ENCODE measurements at regions not wholly inside any gene's neighbourhood (a gene's known extent, or its start where the extent isn't known, plus 50 kb on each side); places are given as distances from the start of the nearest gene placed in this dataset.
"Not testable (repeated sequence)": the region's sequence is repeated elsewhere in the genome, so short reads cannot be mapped to it uniquely, and the experiment has no call there.

DNA sequence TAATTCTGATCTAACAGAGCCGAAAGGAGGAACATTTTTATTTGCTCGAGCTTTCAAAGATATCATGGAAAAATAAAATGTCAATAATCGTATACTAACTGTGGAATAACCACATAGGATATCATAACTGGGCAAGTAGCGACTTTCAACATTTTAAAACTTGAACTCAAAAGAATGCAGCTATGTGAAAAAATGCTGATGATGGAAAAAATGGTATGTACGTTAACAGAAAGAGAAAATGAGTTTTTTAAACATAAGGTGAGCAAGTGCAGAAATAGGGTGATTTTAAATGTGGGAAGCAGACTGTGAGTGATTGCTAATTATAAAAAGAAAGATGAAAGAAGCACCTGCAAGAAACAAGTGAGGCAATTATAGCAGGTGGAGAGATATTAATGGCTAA is 238.3 kb upstream of the HSF2 start:
- DNase-seq (ENCODE audit: low spot score): no peak

DNA sequence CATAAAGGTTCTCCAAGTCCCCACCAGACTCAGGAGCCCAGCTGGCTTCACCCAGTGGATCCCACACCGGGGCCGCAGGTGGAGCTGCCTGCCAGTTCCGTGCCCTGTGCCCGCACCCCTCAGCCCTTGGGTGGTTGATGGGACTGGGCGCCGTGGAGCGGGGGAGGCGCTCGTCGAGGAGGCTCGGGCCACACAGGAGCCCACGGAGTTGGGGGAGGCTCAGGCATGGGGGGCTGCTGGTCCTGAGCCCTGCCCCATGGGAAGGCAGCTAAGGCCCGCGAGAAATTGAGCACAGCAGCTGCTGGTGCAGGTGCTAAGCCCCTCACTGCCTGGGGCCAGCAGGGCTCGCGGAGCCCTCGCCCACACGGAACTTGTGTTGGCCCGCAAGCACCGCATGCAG is 234.4 kb upstream of the HSF2 start:
- DNase-seq (ENCODE audit: low spot score): no peak

DNA sequence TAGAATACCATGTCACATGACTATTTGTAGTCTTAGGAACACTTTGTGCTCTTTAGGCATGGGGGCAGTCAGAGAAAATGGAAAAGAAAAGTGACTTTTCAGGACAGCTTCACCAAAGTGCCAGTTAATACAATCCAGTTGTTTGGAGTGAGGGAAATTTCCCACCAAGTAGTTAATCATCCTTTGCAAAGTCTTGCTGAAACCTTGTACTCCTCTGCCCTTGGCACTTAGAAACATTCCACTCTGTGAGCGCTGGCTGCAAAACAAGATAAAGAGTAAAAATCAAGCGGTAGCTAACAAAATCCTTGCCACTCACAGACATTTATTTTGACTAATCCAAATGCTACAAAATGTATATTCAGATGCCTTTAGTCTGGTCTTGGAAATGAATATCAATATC is 229.2 kb upstream of the HSF2 start:
- no peak for DNase-seq (ENCODE audit: low spot score)

DNA sequence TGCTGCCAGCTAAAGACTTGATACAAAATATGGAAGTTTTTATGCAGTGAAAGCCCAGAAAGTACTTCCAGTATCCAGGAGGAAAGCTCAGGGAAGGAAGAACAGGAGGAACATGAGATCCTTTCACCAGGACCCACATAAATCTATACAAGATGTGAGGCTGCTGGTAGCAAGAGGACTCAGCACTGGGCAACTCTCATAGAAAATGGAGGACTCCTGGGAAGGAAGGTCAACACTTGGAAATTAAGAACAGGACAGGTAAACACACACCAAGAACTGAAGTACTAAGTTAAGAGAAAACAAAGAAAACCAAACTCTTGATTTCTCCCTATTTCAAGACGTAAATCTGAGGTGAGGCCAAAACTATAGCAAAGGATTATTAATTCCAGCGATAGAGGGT is 220.5 kb upstream of the HSF2 start:
- DNase-seq (ENCODE audit: low spot score): no peak

DNA sequence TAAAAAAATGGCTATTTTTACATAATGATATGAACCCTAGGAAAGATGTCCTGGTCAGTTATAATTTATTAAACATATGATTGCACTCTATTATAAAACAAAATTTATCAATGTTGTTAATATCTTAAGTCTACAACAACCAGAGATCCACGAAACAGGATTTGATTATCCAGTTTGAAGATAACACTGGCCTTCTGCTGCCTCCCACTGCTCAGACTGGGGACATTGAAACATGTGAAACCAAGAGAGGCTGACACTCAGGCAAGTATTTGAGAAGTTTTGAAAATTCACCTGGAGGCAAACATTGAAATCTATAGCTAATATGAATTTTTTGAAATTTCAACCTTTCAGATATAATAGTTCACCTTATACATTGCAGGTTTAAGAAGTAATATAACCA is 219.3 kb upstream of the HSF2 start:
- DNase-seq (ENCODE audit: low spot score): no peak

DNA sequence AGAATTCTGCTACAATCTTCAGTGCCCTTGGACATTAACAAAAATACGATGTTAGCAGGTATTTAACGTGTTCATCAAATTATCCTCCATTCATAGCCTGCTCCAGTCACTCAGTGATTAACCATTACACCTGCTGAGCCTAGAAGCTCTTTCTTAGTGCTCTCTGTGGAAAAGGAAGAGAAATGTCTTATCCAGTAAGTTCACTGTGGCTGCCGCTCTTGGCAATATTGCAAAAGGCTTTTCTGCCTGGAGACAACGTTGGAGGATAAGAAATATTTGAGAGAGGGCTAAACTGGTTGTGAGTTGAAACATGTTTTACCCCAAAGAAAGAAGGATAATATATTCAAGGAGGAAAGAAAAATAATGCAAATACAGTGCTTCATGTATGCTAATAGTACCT is 217.4 kb upstream of the HSF2 start:
- no peak for DNase-seq (ENCODE audit: low spot score)

DNA sequence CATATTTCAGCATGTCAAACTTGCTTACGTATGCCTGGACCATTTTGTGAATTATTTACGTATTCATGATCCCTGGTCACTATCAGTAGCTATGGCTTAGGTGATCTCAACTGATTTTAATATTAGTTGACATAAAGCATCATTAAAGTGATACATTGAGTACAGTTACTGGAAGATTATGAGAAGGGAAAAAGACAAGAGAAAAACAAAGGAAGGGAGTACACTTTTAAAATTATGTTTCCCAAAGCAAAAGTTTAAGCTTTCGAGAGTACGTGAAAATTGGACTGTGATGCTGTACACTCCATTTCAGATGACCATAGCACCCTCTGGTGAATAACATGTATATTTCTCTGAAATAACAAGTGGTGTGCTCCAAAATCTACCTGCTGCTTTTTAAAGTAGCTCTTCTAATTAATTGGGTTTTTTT is 215.0 kb upstream of the HSF2 start:
- DNase-seq (ENCODE audit: low spot score): peak; percentile 39

DNA sequence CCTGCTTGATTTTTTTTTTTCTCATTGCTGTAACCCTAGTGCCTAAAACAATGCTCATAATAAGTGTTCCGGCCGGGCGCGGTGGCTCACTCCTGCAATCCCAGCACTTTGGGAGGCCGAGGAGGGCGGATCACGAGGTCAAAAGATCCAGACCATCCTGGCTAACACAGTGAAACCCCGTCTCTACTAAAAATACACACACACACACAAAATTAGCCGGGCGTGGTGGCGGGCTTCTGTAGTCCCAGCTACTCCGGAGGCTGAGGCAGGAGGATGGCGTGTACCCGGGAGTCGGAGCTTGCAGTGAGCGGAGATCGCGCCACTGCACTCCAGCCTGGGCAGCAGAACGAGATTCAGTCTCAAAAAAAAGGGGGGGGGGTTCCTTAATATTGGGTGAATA is 214.0 kb upstream of the HSF2 start:
- not testable (repeated sequence) for DNase-seq (ENCODE audit: low spot score)

DNA sequence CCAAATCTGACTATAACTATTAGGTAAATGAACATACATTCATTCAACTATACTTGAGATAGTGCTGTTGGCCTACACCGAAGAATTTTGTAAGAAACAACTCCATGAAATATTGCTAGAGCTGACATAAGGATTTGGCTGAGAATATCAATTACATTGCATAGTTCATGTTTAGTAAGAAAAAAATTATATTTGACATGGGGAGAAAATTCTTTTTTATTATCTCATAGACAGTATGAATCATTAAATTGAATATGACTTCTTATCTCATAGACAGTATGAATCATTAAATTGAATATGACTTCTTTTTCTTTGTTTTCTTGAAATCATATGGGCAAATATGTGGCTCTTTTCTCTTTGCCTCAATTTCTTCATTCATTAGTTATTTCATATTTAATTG is 212.3 kb upstream of the HSF2 start:
- DNase-seq (ENCODE audit: low spot score): no peak

DNA sequence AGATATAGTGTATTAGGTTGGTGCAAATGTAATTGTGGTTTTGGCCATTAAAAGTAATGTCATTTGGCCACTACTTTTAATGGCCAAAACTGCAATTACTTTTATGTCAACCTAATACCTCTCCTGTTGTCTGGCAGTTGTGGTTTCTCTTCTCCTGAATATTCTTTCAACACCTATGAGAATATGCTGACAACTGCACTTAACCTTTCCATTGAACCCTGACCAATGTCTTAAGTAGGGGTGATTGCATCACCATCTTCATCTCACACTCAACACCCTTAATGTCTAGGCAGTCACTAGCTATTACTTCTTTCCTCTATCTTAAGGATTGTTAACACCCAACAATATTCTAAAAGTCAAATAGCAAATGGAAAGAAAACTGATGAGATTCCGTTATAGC is 200.5 kb upstream of the HSF2 start:
- DNase-seq (ENCODE audit: low spot score): no peak

DNA sequence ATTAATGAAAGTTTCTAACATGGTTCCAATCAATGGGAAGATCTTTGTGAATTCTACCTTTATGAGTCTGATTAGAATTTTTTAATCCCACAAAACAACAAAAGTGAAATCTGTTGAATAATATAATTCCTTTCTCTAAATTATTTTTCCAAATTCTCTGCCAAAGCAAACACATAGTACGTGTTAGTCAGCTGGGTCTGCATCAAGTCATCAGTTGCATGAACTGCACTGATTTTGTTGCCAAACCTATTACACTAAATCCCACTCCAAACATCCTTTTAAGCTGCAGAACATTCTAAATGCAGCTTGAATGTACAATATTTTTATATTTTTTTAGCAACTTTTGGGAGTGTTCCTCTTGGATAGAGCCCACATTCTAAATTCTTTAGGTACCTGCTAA is 199.0 kb upstream of the HSF2 start:
- DNase-seq (ENCODE audit: low spot score): no peak

DNA sequence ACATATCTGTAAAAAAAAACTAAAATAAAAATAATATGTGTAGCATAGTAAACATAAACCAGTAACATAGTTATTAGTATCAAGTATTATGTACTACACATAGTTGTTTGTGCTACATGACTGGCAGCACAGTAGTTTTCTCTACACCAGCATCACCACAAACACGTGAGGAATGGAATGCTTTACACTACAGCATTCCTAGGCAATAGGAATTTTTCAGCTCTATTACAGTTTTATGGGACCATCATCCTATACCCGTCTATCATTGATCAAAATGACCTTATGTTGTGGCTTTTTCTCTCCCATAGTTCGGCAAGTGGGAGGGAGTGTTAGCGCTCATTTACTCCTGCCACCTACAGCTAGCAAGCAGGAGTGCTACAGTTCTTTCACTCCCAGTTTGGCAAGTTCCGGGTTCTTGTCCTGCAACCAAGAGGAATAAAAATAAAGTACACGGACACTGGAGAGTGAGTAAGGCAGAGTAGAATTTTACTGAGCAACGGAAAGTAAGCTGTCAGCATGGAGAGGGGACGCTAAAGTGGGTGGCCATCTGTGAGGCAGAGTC is 196.8 kb upstream of the HSF2 start:
- DNase-seq (ENCODE audit: low spot score): no peak

DNA sequence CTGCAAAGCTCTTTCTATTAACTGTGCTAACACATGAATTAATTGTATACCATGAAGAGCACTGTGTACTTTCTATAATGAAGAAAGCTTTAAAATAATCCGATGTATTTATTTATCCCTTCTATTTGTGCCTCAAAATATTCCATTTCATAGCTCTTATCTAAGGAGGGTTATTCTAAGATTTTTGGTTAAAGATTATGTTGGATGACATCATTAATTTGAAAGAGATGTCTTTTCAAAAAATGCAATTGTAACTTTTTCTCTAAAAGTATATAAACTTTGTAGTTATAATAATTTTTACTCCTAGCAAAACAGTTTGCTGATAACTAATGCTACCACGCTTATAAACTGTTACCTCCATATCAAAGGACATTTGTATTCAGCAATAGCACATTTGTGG is 192.4 kb upstream of the HSF2 start:
- DNase-seq (ENCODE audit: low spot score): no peak

DNA sequence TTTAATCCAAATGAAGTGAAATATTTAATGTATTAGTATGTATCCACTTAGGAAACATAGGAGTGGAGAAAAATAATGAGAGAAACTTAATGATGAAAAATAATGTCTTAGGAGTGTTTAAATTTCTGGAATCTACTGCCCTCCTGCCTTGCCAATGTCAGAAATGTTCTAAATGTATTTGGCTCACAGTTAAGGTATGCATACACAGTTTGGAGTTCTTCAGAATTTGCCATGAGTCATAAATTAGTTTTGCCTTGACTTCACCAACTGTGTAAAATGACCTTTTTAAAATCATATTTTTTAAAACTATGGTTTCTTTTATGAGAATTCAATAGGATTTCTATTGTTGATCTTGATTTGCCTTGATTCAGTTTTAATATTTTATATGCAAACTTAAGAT is 191.7 kb upstream of the HSF2 start:
- no peak for DNase-seq (ENCODE audit: low spot score)

DNA sequence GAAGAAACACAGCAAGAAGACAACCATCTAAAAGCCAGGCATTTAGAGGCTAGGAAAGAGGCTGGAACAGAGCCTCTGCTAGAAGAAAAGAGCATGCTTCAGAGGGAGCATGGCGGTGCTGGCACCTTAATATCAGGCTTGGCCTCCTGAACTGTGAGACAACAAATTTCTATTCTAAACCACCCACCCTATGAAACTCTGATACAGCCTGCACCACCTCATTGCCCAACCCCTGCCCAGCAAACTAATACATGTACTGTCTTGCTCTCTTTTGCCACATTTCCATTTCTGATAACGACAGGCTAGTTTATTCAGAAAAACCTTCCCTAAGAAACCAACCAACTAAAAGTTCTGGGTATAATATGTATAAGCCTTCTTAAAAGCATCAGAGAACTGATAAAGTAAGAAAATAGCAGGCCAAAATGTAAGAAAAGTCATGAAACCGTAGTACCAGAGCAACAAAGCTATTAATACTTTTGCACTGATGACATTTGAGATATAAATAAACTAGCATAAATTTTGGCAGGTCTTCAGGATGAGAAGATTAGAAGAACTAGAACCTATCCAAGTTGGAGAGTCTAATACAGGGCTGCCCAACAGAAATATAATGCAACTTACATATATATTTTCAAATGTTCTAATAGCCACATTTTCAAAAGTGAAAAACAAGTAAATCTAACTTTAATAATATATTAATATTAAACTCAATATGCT is 184.7 kb upstream of the HSF2 start:
- no peak for DNase-seq (ENCODE audit: low spot score)

DNA sequence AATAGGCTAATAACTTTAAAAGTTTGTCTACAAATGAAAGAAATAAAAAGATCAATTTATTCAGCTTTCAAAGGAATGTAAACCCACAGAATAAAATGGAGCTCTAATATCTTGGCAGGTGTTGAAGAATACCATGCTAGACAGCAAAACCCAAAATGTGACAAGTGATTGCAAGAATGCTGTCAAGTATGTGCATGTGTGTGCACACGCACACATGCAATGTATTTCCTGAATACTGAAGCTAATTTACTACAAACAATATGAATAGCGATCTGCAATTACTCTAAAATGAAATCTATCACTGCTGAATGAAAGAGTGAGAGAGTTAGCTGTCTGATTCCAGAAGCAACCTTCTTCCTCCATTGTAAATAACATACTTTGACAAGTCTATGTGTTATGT is 179.2 kb upstream of the HSF2 start:
- DNase-seq (ENCODE audit: low spot score): no peak

DNA sequence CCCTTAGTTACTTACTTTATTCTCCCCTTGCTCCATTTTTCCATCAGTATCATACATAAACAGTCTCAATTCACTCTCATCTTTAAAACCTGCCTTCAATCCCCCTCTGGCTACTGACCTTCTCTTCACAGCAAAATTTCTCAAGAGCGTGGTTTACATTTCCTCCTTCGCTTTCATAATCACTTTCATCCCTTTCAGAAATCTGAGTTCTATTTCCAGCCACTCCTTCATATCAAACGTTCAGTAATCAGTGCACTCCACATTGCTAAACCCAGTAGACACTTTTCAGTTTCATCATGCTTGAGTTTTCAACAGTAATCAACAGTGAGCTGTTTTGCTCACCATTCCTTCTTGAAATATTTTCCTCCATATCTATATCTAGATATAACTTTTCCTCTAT is 176.7 kb upstream of the HSF2 start:
- DNase-seq (ENCODE audit: low spot score): no peak

DNA sequence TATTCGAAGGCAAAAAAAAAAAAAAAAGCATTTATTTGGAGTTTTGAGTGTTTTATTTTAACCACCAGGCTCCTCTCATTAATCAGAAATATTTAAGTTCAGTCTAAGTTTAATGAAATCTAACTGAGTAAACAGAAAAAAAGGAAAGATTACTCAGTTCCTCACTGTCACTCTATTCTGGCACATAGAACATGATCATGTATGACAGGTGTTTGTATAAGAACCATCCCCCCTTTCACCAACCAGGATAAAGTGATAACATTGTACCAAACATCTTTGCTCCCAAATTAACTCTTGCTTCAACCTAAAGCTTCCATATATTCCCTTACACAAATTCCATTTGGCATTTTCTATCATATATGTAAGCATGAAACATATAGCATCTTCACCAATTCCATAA is 176.2 kb upstream of the HSF2 start:
- no peak for DNase-seq (ENCODE audit: low spot score)

DNA sequence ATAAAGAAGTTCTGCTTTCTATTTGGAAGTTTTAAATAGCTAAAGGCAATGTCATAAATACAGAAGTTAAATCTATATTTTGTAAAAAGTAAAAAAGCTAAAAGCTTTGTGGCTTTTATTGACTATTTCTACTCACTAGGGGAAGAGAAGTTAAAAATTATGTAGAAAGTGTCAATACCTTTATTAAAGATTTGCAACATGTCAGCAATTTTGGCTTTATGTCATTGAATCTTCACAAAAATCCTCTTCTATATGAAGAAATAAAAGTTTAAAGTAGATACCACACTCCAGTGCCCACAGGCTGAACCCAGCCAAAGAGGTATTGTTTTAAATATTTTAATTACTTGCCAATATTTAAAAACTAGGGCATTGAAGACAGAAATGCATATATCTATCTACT is 160.6 kb upstream of the HSF2 start:
- DNase-seq (ENCODE audit: low spot score): no peak

DNA sequence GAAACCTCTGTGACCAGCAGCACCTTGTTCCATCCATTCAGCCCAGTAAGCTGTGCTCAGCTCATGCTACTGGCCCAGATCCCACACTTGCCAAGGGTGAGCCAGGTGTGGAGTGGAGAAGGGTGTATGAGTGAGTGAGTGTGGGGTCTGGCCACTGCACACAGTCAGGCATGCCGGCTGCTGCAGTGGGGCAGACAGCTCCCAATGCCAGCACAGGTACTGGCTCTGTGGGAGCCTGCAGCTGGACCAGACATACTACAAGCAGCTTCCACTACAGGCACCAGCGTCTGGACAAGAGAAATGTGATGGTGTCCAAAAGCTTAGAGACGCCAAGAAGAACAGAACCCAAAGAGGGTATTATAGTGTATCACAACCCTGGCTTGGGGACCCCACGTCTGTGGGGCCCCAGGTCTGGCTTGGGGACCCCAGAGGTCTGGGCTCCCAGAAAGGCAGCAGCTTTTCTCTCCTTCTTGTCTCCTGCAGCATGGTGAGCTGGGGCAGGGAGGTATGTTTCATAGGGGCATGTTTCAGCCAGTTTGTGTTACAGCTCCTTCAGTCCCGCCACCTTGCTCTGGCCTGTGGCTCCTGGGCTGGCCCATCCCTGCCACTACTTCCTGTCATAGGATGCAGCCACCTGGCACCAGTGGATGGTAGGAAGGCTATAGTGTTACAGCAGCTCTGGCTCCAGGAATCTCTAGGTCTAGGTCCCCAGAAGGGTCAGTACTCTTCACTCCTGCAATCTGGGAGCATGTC is 152.4 kb upstream of the HSF2 start:
- DNase-seq (ENCODE audit: low spot score): no peak

DNA sequence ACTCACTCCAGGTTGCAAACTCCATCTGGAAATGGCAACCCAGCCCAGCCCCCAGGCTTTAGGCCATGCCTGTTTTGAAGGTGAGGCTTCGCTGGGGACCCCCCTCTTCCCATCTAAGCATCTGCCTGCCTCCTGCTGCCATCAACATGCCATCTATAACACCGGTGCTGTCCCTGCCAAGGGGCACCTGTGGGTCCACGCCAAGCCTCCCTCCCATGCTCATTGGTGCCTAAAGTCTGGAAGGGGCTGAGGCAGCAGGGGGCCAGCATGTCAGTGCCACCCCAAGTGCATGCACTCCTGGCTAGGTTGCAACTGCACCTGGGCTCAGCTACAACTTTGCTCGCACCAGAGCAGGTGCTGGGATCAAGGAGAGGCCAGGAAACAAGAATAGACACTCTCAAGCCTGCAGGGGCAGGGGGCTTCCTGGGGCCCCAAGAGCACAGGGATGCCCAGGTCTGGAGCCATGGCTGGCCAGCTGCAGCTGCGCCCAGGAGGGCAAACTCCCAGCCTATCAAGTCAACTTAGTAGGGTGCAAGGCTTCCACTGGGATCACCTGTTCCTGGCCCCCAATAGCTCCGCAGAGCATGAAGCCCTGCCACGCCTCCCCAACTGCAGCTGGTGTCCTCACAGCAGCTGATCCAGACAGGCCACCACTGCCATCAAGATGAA is 151.3 kb upstream of the HSF2 start:
- DNase-seq (ENCODE audit: low spot score): no peak

DNA sequence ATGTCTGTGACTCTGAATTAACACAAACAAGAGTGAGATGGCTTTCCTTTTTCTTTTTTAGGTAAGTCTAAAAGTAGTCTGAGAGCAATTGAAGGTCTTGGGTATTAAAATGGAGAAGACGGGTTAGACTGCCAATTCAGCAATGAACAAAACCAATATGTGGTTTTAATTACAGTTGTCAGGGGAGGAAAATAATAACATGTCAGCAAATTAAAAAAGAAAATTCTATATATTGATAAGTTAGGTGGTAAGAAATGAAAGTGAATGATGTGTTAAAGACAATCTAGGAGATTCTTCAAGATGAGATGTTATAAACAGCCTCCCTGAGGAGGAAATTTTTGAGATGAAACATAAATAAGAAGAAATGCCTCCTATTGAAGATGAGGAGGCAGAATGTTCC is 150.6 kb upstream of the HSF2 start:
- no peak for DNase-seq (ENCODE audit: low spot score)

DNA sequence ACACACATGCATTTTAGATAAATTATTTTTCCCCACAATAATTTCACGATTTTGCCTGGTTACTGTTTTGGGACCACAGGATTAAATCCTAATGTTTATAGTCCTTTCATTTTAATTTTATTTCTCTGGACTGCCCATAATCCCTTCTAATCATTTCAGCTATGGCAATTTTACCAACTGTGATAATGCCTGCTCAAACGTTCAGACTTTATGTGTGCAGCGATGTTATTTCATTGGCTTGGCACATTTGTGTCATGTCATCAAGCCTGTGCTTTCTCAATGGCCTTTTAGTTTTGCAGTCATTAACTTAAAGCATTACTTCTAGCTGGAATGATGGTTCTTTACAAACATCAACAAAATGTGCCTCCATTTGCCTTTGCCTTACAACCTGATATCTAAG is 140.6 kb upstream of the HSF2 start:
- DNase-seq (ENCODE audit: low spot score): no peak

Measured in pons (tissue), 1 donor.